Effector memory CD8-positive, alpha-beta T cell (primary cell): ENCODE measurements at regions not wholly inside any gene's neighbourhood (a gene's known extent, or its start where the extent isn't known, plus 50 kb on each side); places are given as distances from the start of the nearest gene placed in this dataset.
"Not testable (repeated sequence)": the region's sequence is repeated elsewhere in the genome, so short reads cannot be mapped to it uniquely, and the experiment has no call there.

ENCODE experiments used
- ATAC-seq: fragments of 150-1000 bp; cut with Tn5 transposase; replicated peaks from 2 replicates; pipeline ENCODE4 v1.10.0; 2021; ENCODE audit warnings: mild to moderate bottlenecking, moderate library complexity
- DNase-seq, 3 experiments: peaks; one replicate each; pipeline ENCODE4 v3.0.0; 2021
- H3K27ac Mint-ChIP-seq, 2 donors: one replicate each; pipeline ENCODE4 v1.8.0; 2022; ENCODE audit warnings: mild to moderate bottlenecking in 2 of 2, mixed read lengths in 2 of 2, moderate library complexity in 2 of 2
- H3K27me3 Mint-ChIP-seq, 2 donors: one replicate each; pipeline ENCODE4 v1.8.0; 2022; ENCODE audit warnings: mixed read lengths in 2 of 2
- H3K36me3 Mint-ChIP-seq: one replicate; pipeline ENCODE4 v1.8.0; 2022; ENCODE audit warnings: mild to moderate bottlenecking, moderate library complexity, mixed read lengths; ENCODE audit not compliant: insufficient read depth
- H3K4me1 Mint-ChIP-seq, 2 donors: one replicate each; pipeline ENCODE4 v1.8.0; 2022; ENCODE audit warnings: low read depth in 2 of 2, mixed read lengths in 2 of 2
- H3K4me3 Mint-ChIP-seq, 2 donors: one replicate each; pipeline ENCODE4 v1.8.0; 2022; ENCODE audit warnings: mild to moderate bottlenecking in 2 of 2, mixed read lengths in 2 of 2, moderate library complexity in 2 of 2
- H3K9me3 Mint-ChIP-seq, 2 donors: one replicate each; pipeline ENCODE4 v1.8.0; 2022; ENCODE audit warnings: mixed read lengths in 2 of 2

GRCh38 chr17:30731210-30732132 lies 93.0 kb downstream of the CRLF3 start:
- peak overlapping the region; percentile 95 to 97 for H3K4me3 Mint-ChIP-seq
- DNase-seq (peak; percentile 79 to 84 (median 82)), ATAC-seq (peak; percentile 95)
- peaks cover 16% of the 10 kb centered on the region for H3K36me3 Mint-ChIP-seq
- not testable (repeated sequence) for H3K9me3 Mint-ChIP-seq, H3K27me3 Mint-ChIP-seq
- H3K27ac Mint-ChIP-seq = peak overlapping the region; percentile 97
- peaks cover 14 to 18% of the 10 kb centered on the region in 2 donors for H3K4me1 Mint-ChIP-seq

- not testable (repeated sequence) for DNase-seq, H3K27me3 Mint-ChIP-seq, ATAC-seq, H3K9me3 Mint-ChIP-seq
- Mint-ChIP-seq H3K4me1 (peaks cover 12 to 18% of the 10 kb centered on the region in 2 donors), H3K36me3 (peaks cover 16% of the 10 kb centered on the region), H3K4me3 (peak overlapping the region; percentile 95 to 97), H3K27ac (peak overlapping the region; percentile 97)
Measured at GRCh38 chr17:30730837-30731209, 93.7 kb downstream of the CRLF3 start.

- Mint-ChIP-seq H3K4me3 (peak overlapping the region; percentile 95 to 97), H3K36me3 (peaks cover 11% of the 10 kb centered on the region), H3K4me1 (peaks cover 10 to 13% of the 10 kb centered on the region in 2 donors), H3K27ac (peak overlapping the region in 1 of 2 donors; percentile 97)
- not testable (repeated sequence) for ATAC-seq, H3K9me3 Mint-ChIP-seq, H3K27me3 Mint-ChIP-seq, DNase-seq
Measured at GRCh38 chr17:30730171-30730836, 94.2 kb downstream of the CRLF3 start.

DNA sequence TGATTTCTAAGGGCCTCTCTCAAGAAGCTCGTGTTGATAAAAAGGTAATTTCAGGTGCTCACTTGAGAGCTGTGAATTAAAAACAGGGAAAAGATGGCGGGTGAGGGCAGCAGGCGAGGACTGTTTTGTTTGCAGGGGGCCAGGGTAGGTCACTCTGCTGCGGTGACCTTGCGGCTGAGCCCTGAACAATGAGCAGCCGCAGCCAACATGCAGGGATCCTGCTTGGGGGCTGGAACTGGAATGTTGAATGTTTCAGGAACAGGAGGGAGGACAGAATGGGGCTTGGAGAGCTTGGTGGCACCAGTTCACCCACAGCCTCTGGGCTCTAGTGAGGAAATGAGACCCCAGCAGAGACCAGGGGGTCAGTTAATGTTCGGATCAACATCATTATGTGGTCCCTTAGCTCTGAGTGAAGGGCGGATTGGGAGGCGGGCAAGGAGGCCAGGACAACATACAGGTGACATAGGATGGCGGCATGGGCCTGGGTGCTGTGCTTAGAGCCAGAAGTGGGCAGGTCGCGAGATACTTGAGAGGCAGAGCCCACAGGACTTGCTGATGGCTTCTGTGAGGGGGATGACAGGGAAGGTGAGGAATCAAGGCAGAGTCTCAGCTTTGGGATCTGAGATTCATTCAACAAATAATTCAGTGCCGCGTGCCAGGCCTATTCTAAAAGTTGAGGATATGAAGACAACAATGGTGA lies 94.9 kb downstream of the CRLF3 start:
- DNase-seq, H3K36me3 Mint-ChIP-seq, H3K27ac Mint-ChIP-seq, H3K27me3 Mint-ChIP-seq, ATAC-seq, H3K9me3 Mint-ChIP-seq: not testable (repeated sequence)
- peak overlapping the region in 1 of 2 donors; percentile 97 for H3K4me3 Mint-ChIP-seq
- H3K4me1 Mint-ChIP-seq = peaks cover 10% of the 10 kb centered on the region in 2 donors

DNA sequence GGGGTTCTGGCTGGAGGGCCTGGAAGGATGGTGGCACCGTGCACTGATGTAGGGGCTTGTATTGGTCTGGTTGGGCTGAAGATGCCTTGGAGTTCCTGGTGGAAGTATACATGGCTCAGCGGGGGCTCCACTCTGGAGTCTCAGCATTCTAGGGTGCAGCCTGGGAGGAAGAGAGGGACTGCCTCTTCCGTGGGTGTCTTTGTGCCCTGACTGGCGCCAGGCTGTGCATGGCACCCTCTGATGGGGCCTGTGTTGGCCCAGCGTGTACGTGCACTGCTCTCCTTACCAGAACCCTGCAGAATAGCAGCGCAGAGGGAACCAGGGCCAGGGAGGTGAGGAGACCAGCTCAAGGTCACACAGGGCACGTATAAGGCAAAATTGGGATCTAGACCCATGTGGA lies 97.0 kb downstream of the CRLF3 start:
- not testable (repeated sequence) for H3K27ac Mint-ChIP-seq, H3K27me3 Mint-ChIP-seq, H3K36me3 Mint-ChIP-seq, DNase-seq, ATAC-seq, H3K4me1 Mint-ChIP-seq, H3K9me3 Mint-ChIP-seq, H3K4me3 Mint-ChIP-seq

DNA sequence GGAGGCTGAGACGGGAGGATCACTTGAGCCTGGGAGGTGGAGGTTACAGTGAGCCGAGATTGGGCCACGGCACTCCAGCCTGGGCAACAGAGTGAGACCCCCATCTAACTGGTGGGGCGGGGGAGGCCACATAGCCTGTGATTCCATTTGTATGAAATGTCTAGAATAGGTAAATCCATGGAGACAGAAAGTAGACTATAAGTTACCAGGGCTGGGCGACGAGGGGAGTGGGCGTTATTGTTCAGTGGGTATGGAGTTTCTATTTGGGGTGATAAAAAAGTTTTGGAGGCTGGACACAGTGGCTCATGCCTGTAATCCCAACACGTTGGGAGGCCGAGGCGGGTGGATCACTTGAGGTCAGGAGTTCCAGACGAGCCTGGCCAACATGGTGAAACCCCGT lies 97.8 kb downstream of the CRLF3 start:
- H3K27me3 Mint-ChIP-seq, H3K9me3 Mint-ChIP-seq, H3K27ac Mint-ChIP-seq, ATAC-seq, H3K36me3 Mint-ChIP-seq, DNase-seq, H3K4me1 Mint-ChIP-seq, H3K4me3 Mint-ChIP-seq: not testable (repeated sequence)

DNA sequence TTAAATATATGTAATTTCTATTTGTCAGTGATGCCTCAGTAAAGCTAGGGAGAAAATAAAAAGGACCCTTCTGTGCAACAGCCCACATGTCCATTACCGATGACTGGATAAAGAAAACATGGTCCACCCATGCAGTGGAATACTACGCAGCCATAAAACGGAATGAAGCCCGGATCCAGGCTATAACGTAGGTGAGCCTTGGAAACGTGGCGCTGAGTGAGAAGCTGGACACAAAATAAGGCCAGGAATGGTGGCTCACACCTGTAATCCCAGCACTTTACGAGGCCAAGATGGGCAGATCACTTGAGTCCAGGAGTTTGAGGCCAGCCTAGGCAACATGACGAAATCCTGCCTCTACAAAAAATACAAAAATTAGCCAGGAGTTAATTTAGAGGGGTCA lies 98.2 kb downstream of the CRLF3 start:
- not testable (repeated sequence) for H3K4me1 Mint-ChIP-seq, H3K4me3 Mint-ChIP-seq, H3K9me3 Mint-ChIP-seq, DNase-seq, H3K27ac Mint-ChIP-seq, ATAC-seq, H3K36me3 Mint-ChIP-seq, H3K27me3 Mint-ChIP-seq

DNA sequence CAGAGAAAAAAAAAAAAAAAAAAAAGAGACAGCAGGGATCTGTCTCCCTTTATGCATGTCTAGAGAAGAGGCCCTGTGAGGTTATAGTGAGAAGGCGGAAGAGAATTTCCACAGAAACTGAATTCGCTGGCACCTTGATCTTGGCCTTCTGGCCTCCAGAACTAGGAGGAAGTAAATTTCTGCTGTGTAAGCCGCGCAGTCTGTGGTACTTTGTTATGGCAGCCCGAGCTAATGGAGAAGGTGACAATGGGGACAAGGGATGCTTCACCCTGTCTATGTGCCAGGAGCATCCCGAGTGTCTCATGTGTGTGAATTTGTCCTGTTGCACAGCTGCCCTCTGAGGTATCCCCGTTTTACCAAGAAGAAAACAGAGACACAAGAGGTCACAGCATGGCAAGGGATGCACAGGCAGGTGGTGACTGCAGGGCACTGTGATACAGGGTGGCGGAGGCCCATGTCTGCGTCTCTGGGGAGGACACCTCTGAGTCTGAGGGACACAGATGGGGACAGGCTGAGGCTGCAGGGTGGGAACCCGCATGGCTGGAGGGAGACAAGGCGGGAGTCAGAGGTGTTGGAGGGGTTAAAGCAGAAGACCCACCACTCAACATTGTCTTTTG lies 100.3 kb downstream of the CRLF3 start:
- DNase-seq, H3K27ac Mint-ChIP-seq, H3K27me3 Mint-ChIP-seq, H3K4me1 Mint-ChIP-seq, H3K9me3 Mint-ChIP-seq, ATAC-seq, H3K36me3 Mint-ChIP-seq, H3K4me3 Mint-ChIP-seq: not testable (repeated sequence)

DNA sequence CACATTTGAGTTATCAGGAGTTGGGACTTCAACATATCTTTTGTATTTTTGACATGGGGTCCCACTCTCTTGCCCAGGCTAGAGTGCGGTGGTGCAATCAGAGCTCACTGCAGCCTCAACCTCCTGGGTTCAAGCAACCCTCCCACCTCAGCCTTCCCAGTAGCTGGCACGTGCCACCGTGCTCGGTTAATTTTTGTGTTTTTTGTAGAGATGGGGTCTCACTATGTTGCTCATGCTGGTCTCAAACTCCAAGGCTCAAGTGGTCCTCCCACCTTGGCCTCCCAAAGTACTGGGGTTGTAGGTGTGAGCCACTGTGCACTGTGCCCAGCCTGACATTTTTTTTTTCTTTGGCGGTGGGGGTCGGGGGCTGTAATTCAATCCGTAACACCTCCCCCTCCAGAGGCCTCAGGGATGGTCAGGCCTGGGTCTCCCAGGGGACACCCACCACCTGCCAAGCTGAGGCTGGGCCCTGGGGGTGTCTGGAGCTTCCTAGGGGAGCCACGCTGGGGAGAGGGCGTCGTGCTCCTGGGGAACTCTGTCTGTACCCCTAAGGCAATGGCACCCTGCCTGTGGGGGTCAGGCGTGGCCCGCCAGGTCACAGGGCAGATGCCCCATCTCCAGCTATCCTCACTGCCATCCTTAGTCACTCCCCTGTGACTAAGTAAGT lies 102.2 kb downstream of the CRLF3 start:
- not testable (repeated sequence) for H3K36me3 Mint-ChIP-seq, ATAC-seq, H3K27me3 Mint-ChIP-seq, DNase-seq, H3K27ac Mint-ChIP-seq, H3K4me1 Mint-ChIP-seq, H3K4me3 Mint-ChIP-seq, H3K9me3 Mint-ChIP-seq

GRCh38 chr17:30720971-30721370 lies 103.5 kb downstream of the CRLF3 start:
- H3K36me3 Mint-ChIP-seq, H3K9me3 Mint-ChIP-seq, H3K27ac Mint-ChIP-seq, H3K27me3 Mint-ChIP-seq, DNase-seq, ATAC-seq, H3K4me1 Mint-ChIP-seq, H3K4me3 Mint-ChIP-seq: not testable (repeated sequence)

DNA sequence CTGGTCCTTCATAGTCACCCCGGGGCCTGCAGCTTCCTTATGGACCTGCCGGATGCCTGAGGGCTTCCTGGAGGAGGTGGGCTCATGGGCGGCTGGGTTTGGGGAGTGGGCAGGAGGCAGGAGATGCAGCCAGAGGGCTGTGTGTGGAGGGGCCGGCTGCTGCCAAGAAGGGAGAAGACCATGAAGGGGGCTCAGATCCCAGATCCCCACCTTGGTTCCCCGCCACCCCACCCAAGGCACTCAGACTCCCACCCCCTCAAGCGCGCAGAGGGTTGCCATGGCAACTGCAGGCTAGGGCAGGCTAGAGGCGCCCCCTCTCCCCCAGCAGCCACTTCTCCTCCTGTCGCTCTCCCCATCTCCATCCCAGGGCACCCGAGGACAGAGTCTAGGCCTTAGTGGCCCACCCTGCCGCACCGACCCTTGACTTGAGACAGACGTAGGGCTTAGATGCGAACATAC lies 104.5 kb downstream of the CRLF3 start:
- ATAC-seq = no peak
- no peak overlapping the region for H3K27ac Mint-ChIP-seq
- no peaks in the 10 kb centered on the region for H3K9me3 Mint-ChIP-seq
- no peak for DNase-seq
- no peak overlapping the region for H3K4me3 Mint-ChIP-seq
- H3K27me3 Mint-ChIP-seq = no peaks in the 10 kb centered on the region
- H3K4me1 Mint-ChIP-seq = peaks cover 13 to 15% of the 10 kb centered on the region in 2 donors
- peaks cover 7% of the 10 kb centered on the region for H3K36me3 Mint-ChIP-seq

GRCh38 chr17:30719131-30719973 lies 105.1 kb downstream of the CRLF3 start:
- H3K27ac Mint-ChIP-seq = peak overlapping the region in 1 of 2 donors; percentile 19
- not testable (repeated sequence) for H3K27me3 Mint-ChIP-seq, H3K36me3 Mint-ChIP-seq, H3K9me3 Mint-ChIP-seq
- DNase-seq = peak; percentile 70 to 77 (median 72)
- peak; percentile 82 for ATAC-seq
- peak overlapping the region; percentile 32 to 44 for H3K4me3 Mint-ChIP-seq
- H3K4me1 Mint-ChIP-seq = peaks cover 14 to 15% of the 10 kb centered on the region in 2 donors
